ENCODE measurements at regions not wholly inside any gene's neighbourhood (a gene's known extent, or its start where the extent isn't known, plus 50 kb on each side); places are given as distances from the start of the nearest gene placed in this dataset.
"Not testable (repeated sequence)": the region's sequence is repeated elsewhere in the genome, so short reads cannot be mapped to it uniquely, and the experiment has no call there.

GRCh38 chr2:180829261-180829660 is 151.1 kb upstream of the UBE2E3 start:
- FAIRE-seq, result no peak

GRCh38 chr2:180828756-180829155 is 151.6 kb upstream of the UBE2E3 start:
- FAIRE-seq, result no peak

GRCh38 chr2:180823546-180824141 is 156.8 kb upstream of the UBE2E3 start:
- FAIRE-seq, result no peak

GRCh38 chr2:180819106-180819505 is 161.3 kb upstream of the UBE2E3 start:
- FAIRE-seq, result no peak

GRCh38 chr2:180818700-180819099 is 161.7 kb upstream of the UBE2E3 start:
- not testable (repeated sequence) for FAIRE-seq

GRCh38 chr2:180799141-180799540 is 181.3 kb upstream of the UBE2E3 start:
- no peak for FAIRE-seq

GRCh38 chr2:180790891-180791290 is 189.5 kb upstream of the UBE2E3 start:
- no peak for FAIRE-seq

- no peak for FAIRE-seq
These were observed 193.1 kb upstream of the UBE2E3 start for GRCh38 chr2:180787330-180787729.

- FAIRE-seq, result no peak
These were observed 199.1 kb upstream of the UBE2E3 start for GRCh38 chr2:180781276-180781675.

GRCh38 chr2:180778291-180778690 is 202.1 kb upstream of the UBE2E3 start:
- no peak for FAIRE-seq

GRCh38 chr2:180776921-180777320 is 203.5 kb upstream of the UBE2E3 start:
- FAIRE-seq, result no peak

- FAIRE-seq, result no peak
These were observed 204.7 kb upstream of the UBE2E3 start for GRCh38 chr2:180775711-180776110.

- not testable (repeated sequence) for FAIRE-seq
These were observed 215.1 kb upstream of the UBE2E3 start for GRCh38 chr2:180765316-180765715.

- FAIRE-seq, result no peak
These were observed 217.0 kb upstream of the UBE2E3 start for GRCh38 chr2:180763263-180763989.

GRCh38 chr2:180761224-180761623 is 219.2 kb upstream of the UBE2E3 start:
- no peak for FAIRE-seq

GRCh38 chr2:180759631-180760030 is 220.8 kb upstream of the UBE2E3 start:
- no peak for FAIRE-seq

GRCh38 chr2:180753809-180754761 is 226.3 kb upstream of the UBE2E3 start:
- no peak for FAIRE-seq

GRCh38 chr2:180751306-180751920 is 229.0 kb upstream of the UBE2E3 start:
- FAIRE-seq, result no peak

- no peak for FAIRE-seq
These were observed 232.7 kb upstream of the UBE2E3 start for GRCh38 chr2:180747728-180748127.

GRCh38 chr2:180743401-180743800 is 237.0 kb upstream of the UBE2E3 start:
- FAIRE-seq, result no peak

- no peak for FAIRE-seq
These were observed 237.6 kb upstream of the UBE2E3 start for GRCh38 chr2:180742801-180743200.

GRCh38 chr2:180739070-180739469 is 241.3 kb upstream of the UBE2E3 start:
- no peak for FAIRE-seq

- FAIRE-seq, result no peak
These were observed 244.6 kb upstream of the UBE2E3 start for GRCh38 chr2:180735799-180736198.
